Stimulated activated CD8-positive, alpha-beta memory T cell treated with anti-CD3 and anti-CD28 coated beads, Interleukin-7, amount 100 ng/mL, for 48 hours (primary cell): ENCODE measurements at regions not wholly inside any gene's neighbourhood (a gene's known extent, or its start where the extent isn't known, plus 50 kb on each side); places are given as distances from the start of the nearest gene placed in this dataset.

ENCODE experiments used
- DNase-seq, 2 donors: peaks; one replicate each; pipeline ENCODE4 v3.0.0-alpha.2; 2020; ENCODE audit warnings: low read depth in 1 of 2; ENCODE audit errors: extremely low read depth in 1 of 2

- DNase-seq = no peak
Measured at GRCh38 chr10:70966646-70967553, 78.5 kb upstream of the PCBD1 start.

- no peak for DNase-seq
Measured at GRCh38 chr10:70967591-70968587, 79.5 kb upstream of the PCBD1 start.

- DNase-seq = no peak
Measured at GRCh38 chr10:70969188-70969587, 80.8 kb upstream of the PCBD1 start.

- no peak for DNase-seq
Measured at GRCh38 chr10:70970830-70971229, 82.5 kb upstream of the PCBD1 start.

GRCh38 chr10:70973275-70973674 lies 84.9 kb upstream of the PCBD1 start:
- DNase-seq = no peak

- no peak for DNase-seq
Measured at GRCh38 chr10:70974351-70974901, 86.1 kb upstream of the PCBD1 start.

- DNase-seq = no peak
Measured at GRCh38 chr10:70974920-70975319, 86.6 kb upstream of the PCBD1 start.

- no peak for DNase-seq
Measured at GRCh38 chr10:70976063-70976695, 87.8 kb upstream of the PCBD1 start.

- DNase-seq = no peak
Measured at GRCh38 chr10:70977625-70978024, 89.3 kb upstream of the PCBD1 start.

GRCh38 chr10:70978181-70978580 lies 89.8 kb upstream of the PCBD1 start:
- no peak for DNase-seq

- no peak for DNase-seq
Measured at GRCh38 chr10:70978816-70979480, 90.6 kb upstream of the PCBD1 start.

- no peak for DNase-seq
Measured at GRCh38 chr10:70980687-70981086, 92.3 kb upstream of the PCBD1 start.

GRCh38 chr10:70981171-70981836 lies 92.9 kb upstream of the PCBD1 start:
- no peak for DNase-seq

- no peak for DNase-seq
Measured at GRCh38 chr10:70981936-70982335, 93.6 kb upstream of the PCBD1 start.

- DNase-seq = no peak
Measured at GRCh38 chr10:70982443-70982842, 94.1 kb upstream of the PCBD1 start.

GRCh38 chr10:70984986-70985722 lies 96.8 kb upstream of the PCBD1 start:
- DNase-seq = no peak

GRCh38 chr10:70985824-70986622 lies 97.7 kb upstream of the PCBD1 start:
- no peak for DNase-seq

- DNase-seq = no peak
Measured at GRCh38 chr10:70986623-70986950, 98.2 kb upstream of the PCBD1 start.
